ENCODE measurements at regions not wholly inside any gene's neighbourhood (a gene's known extent, or its start where the extent isn't known, plus 50 kb on each side); places are given as distances from the start of the nearest gene placed in this dataset.

DNA sequence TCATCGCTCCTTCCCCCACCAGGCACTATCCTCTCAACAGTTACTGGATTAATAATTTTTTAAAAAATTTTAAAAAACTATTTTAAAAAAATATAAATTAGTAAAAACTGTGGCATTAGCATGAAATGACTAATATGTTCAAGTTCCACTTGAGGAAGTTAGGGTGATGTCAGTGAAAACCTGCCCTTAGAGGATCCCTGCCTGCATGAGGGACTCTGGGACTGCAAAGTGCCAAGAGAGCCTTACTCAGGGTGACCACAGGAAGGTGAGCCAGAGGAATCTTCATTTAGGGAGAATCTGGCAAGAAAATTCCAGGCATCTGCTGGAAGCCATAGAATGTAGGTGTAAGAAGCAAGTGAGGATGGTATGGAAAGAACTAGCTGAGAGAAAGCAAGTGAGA is 157.7 kb upstream of the BCL6 start:
- no peak for DNase-seq

DNA sequence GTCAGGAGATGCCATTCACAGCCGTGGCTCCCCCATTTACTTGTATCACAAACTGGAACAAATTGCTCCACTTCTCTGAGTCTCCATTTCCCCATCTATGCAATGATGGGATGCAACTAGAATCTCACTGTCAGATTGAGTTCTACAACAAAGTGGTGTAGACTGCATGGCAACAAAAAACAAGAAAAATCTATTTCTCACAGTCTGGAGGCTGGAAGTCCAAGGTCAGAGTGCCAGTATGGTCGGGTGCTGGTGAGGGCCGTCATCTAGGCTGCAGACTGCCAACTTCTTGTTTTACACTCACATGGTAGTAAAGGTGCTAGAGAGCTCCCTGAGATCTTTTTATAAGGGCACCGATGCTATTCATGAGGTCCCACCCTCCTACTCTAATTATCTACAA is 158.4 kb upstream of the BCL6 start:
- DNase-seq: no peak

DNA sequence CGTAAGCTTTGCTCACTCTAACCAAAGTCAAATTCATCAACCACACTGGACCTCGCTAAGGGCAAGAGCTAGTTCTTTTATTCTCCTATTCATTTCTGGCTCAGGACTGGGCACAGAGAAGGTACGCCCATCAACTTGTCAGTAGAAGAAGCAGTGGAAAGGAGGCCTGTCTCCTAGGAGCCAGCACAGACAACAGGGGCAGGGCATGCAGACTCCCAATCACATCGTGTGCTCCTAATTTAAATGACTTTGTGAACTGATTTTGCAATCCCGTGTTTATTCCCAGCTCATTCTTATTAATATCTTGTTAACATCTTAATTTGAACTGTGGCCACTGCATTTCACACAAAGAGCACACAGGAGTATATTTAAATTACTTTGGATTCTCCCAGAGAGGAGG is 161.1 kb upstream of the BCL6 start:
- no peak for DNase-seq

DNA sequence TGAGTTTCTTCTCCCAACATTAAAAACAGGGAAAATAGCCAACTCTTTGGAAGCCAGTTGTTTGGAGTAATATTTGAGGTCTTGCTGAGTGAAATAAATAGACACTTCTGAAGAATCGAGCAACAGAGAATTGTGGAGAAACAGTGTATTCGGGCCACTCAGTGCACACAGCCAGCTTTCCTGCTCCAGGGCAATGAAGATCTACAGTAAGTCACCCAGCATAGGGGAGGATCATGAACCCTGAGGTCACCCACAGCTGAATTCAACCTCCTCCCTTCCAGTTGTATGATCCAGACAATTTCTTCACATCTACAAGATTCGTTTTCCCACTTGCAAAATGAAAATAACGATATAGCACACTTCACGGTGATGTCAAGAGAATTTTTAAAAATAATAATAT is 161.7 kb upstream of the BCL6 start:
- DNase-seq: no peak

GRCh38 chr3:187909866-187910265 is 164.6 kb upstream of the BCL6 start:
- DNase-seq: no peak

DNA sequence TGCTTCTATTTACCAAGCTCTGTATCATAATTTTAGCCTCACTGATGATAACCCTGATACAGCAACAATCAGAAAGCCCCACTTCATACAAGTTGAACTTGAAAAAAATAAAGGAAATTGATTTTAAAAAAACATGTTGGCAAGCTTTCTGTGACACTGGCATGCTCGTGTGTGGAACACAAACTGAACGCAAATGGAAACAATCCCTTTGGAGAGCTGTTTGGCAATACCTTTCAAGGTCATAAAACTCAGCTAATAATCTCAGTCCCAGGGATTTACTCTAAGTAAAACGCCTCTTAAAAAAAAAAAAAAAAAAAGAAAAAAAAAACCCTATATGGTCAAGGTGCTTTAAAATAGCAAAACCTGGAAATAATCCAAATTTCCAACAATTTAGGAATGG is 166.7 kb upstream of the BCL6 start:
- no peak for DNase-seq

DNA sequence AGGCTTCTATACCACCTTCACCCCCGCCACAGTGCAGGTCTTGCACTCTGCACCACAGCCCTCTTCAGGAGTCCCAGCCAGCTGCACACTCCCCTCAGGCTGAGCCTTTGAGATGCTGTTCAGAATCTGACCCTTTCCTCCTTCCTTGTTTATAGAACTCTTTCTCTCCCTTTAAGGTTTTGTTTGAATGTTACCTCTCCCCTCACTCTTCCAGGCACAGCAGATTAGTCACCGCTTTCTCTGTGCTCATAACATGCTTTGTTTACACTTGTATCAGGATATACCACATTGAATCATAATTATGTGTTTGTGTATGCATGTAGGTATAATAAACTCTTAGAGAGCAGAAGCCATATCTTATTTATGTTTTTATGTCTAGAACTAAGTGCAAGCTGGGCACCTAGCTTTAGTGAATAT is 168.4 kb upstream of the BCL6 start:
- DNase-seq: no peak

GRCh38 chr3:187914231-187914630 is 169.0 kb upstream of the BCL6 start:
- DNase-seq: no peak

DNA sequence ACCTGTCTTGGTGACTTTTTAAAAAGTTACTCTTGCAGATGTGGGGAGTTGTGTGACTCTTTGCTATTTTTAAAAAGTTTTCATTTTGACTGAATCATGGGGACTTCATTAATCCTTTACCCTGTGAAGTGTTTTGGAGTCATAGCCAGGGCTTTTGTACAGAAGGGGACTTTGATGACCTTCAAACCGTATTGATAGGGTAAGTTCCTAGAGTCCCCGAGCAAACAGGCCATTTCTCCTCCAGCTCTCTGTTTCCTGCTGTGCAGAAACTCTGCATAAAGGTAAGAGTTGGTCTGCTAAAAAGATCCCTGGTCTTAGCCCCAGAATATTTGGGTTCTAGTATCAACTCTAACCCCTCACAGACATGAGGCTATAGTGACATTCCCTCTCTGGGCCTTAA is 170.8 kb upstream of the BCL6 start:
- no peak for DNase-seq

- DNase-seq: no peak
Observed at GRCh38 chr3:187918081-187918644, 172.9 kb upstream of the BCL6 start.

- DNase-seq: peak; percentile 59
Observed at GRCh38 chr3:187919048-187919447, 173.8 kb upstream of the BCL6 start.

DNA sequence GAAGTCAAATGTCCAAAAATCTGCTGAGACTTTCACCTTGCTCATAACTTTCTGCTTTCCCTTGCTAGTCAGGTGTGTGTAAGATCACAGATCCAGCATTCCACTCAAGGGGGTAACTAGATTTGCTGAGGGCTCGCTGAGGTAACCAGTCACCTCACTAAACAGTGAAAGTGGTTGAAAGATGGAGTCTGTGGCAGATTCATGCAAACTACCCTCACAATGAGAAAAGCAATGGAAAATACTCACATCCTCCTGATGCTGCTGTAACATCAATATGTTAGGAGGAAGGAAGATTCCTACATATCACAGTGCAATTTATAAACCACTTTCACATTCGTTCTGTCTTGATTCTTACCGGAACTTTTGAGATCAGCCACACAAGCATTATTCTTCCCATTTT is 174.3 kb upstream of the BCL6 start:
- DNase-seq: no peak

DNA sequence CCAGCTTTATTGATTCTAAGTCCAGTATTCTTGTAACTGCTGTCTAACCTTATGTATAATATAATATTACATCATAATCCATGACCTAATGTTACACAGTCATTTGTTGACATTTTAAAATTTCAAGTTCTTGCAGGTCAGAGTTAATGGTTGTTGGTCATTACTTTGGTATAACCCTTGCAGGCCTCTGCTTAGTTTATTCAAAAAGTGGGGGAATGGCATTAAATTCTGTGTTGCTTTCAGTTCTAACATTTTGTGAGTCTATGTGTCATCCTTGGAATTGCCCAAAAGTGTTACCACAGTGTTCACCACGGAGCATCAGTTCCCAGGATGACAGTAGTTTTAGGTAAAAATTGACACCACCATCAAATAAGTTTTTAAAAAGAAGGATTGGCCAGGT is 174.8 kb upstream of the BCL6 start:
- no peak for DNase-seq

GRCh38 chr3:187920913-187921312 is 175.6 kb upstream of the BCL6 start:
- DNase-seq: no peak

DNA sequence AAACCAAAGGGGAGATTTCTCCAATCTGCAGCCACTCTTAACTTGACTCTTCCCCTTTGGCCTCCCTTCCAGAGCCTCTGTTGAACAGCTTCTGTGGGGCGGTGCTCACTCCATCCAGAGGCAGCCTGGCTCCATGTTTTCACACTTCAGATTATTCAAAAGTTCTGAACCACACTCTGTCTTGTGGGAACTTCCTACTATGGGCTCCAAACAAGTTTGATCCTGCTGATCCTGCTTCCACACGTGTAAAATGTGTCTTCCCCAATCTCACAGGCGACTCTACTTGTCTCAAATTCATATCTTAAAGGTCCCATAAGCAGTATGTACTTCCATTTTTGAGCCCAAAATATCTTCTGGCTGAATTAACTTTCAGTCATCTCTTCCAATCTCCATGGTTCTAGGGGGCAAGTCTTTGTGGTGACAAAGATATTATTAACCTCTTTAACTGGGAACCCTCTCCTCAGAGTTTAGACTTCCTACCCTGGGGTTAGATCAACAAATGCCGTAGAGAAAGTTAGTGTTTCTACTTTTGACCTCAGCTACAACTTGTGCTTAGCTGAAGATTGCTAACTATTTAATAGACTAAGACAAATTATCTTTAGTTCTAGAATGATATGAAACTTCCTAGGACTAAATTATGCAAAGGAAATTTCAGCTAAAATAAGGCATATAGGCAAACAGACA is 176.3 kb upstream of the BCL6 start:
- no peak for DNase-seq

DNA sequence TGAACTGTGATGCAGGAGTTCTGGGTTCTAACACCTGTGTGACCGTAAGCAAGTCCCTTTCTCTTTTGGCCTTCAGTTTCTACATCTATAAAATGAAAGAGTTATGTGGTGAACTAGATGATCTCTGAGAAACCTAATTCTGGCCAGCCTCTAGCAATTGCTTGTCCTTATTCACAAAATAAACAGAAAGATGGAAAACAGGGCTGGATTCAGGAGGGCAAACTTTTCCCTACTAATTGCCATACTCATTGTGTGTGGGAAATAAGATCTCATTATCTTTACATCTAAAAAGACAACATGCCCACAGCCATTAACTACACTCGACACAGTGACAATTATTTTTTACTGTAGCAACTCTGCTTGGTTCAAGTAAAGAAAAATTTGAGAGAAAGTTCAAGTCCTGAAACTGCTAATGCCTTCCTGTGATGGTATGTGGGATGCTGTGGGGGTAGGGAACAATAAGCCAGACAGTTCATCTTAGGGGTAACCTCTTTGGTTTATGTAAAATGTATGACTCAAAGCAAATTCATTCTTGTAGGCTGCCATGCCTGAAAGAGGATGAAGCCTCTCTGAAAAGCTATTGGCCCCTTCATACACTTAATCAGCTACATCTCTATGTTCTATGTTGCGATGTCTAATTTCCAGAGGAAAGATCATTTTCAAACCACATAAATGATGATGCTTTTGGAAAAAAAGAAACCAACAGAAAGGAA is 177.6 kb upstream of the BCL6 start:
- no peak for DNase-seq

DNA sequence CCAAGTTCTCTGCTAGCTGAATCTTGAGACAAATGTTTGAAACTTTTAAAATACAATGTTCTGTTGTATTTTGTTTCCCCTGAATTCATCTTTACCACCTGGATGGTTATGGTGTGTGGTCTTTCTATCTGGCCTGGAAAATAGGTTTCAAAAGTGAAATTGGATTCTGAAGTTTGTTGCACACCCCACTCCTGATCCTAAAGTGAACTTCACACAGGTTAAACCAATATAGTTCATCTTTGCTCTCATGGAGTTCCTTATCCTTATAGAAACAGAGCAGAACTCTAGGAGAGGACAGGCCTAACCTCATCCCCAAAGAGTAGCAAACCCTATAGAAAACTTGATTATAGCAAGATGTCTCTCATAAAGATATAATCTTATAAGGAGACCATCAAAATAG is 179.4 kb upstream of the BCL6 start:
- no peak for DNase-seq

DNA sequence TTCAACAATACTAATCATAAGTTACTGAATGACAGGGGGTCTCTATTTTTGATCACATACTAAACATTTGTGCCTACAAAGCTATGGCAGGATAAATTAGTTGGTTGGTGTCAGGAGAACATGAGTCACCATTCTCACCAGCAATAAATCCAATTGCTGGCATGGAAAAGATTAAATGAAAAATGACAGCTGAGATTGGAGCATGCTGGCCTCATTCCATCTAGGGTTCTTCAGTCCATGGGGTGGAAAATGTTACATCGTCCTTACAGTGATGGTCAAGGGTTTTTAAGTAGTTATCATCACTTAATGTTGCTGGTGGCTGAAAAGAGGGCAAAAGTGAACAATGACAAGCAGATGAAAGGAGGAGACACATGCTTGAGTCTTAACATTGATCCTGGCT is 180.1 kb upstream of the BCL6 start:
- no peak for DNase-seq

GRCh38 chr3:187926620-187927019 is 181.4 kb upstream of the BCL6 start:
- DNase-seq: no peak

- DNase-seq: no peak
Observed at GRCh38 chr3:187927565-187927964, 182.3 kb upstream of the BCL6 start.

DNA sequence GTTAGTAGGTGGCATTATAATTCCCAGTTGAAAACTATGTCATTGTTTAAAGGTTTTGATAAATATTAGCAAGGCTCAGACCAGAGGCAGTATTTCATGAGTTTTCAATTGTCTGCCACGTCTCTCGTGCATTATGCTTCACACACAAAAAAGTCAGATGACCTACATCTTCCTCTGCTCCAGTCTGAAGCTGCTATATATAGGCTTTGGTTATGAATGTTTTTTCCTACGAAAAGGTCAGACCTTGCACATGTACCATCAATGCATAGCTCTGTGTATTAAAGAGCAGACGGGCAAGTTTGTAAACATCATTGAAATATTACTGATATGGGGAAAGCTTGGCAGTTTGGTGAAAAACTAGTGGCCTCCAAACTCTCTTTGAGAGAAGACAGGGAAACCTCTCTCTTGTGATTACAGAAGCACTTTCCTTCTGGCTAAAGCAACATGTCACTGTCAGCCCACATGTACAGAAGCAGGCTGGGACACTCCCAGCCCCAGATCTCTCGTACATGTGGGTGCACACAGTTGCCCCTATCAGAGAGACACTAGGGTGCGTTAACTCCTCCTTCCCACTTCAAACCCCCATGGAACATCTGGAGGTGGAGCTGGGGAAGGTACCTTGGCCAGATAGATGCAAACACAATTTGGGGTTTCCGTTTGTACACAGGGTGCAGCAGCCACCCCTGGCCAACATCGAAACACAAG is 184.0 kb upstream of the BCL6 start:
- no peak for DNase-seq

DNA sequence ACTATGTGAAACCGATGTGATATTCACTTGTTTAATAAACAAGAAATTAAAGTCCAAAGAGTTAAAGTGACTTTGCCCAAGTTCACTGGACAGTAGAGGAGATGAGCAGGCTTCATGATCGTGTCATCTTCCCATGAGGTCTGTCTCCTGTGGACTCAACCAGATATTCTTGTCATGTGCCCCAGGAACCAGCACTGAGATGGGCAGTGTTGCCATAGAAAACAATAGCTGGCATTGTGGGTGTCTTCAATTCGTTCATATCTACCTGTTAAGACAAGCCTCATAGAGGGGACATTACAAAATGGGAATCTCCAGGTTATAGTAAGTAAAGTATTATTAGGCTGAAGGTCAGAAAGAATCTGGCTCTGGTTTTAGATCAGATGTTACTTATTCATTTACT is 184.8 kb upstream of the BCL6 start:
- DNase-seq: no peak

DNA sequence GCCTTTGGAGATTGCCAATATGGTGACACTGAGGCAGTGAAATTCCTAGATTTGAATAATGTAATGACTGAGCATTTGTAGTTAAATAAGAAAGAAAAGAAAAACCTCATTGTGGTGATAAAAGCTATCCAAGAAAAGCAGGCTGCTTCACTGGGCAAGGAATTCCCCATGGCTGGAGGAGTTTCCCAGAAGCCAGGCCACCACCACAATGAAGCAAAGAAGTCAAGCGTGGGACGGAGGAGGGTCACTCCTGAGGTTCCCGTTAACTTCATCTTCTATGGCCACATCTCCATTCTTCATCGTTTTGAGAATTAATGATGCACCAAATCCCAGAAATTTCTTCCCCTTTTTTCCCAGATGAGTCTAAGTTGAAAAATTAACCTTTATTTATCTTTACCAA is 185.8 kb upstream of the BCL6 start:
- DNase-seq: no peak

DNA sequence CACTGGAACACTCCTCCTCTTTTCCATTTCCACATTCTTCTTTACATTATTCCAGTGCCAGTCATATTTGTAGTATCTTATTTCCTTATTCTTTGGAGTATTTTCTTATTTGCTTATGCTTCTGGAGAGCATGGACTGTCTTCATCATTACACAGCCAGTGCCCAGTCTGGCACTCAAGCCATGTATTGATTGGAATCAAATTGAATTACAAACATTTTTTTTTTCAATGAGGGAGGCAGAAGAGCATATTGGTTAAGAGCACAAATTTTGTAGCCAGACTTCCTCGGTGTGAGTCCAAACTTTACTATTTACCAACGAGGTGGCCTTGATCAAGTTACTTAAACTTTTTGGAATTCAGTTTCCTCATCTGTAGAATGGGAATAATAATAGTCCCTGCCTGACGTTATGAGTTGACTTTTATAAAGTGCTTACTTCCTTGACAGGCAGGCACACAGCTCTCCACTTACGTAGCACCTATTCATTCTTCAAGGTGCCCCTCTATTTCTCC is 186.6 kb upstream of the BCL6 start:
- DNase-seq: no peak
